LNCaP clone FGC (cell line): ENCODE measurements at regions not wholly inside any gene's neighbourhood (a gene's known extent, or its start where the extent isn't known, plus 50 kb on each side); places are given as distances from the start of the nearest gene placed in this dataset.
A peak's percentile ranks its signal among the peaks of the same experiment; 100 is the strongest.

Experiments
- DNase-seq: peaks from one replicate; pipeline ENCODE4 v3.0.0-alpha.2; 2011; ENCODE audit warnings: low read depth
- H3K4me3 ChIP-seq: 2 replicates; pipeline ENCODE4 v1.5.1; 2011; ENCODE audit warnings: mild to moderate bottlenecking, low read depth, low read length, control low read depth
- TF ChIP-seq, protein P1 (sequence below): IDR thresholded peaks from 2 replicates; pipeline ENCODE4 v1.5.1; 2012; ENCODE audit warnings: mild to moderate bottlenecking; ENCODE audit not compliant: control insufficient read depth, insufficient read depth; ENCODE audit errors: extremely low read depth

DNA sequence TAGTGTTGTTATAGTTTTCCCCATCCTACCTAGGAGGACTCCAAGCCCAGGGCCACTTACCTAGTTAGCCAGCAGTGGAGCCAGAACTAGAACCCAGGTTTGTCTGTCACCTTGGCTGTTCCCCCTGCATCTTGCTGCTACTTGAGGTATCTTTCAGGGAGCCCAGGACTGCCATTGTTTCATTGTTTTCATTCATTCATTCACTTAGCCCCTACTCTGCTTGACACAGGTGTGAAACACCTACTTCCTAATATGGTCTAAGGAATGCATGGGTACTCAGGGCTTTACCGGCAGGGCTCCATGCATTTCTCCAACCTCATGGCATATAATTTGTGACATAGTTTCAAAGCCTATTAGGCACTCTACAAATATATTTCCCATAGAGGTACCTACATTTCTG is 266.6 kb upstream of the TPM1 start:
- no peak for DNase-seq
- TF ChIP-seq, protein P1, sequence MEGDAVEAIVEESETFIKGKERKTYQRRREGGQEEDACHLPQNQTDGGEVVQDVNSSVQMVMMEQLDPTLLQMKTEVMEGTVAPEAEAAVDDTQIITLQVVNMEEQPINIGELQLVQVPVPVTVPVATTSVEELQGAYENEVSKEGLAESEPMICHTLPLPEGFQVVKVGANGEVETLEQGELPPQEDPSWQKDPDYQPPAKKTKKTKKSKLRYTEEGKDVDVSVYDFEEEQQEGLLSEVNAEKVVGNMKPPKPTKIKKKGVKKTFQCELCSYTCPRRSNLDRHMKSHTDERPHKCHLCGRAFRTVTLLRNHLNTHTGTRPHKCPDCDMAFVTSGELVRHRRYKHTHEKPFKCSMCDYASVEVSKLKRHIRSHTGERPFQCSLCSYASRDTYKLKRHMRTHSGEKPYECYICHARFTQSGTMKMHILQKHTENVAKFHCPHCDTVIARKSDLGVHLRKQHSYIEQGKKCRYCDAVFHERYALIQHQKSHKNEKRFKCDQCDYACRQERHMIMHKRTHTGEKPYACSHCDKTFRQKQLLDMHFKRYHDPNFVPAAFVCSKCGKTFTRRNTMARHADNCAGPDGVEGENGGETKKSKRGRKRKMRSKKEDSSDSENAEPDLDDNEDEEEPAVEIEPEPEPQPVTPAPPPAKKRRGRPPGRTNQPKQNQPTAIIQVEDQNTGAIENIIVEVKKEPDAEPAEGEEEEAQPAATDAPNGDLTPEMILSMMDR, result no peak
- H3K4me3 ChIP-seq, result no peak overlapping the region

DNA sequence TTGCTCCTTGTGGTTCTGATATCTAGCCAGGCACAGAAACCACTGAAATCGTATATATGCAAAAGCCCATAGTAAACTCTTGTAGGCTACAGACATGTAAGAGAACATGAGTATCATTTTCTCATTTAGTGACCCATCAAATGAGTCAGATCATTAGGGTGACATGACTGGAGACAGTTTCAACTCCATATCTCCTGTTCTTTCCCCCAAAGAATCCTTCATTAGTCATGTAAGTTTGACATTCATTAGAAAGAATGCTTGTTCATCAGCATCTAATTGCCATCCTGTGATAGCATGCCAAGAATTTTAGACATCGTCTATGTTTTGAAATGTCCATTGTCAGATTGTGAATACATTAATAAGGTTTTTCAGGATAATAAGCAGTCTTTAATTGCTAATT is 264.9 kb upstream of the TPM1 start:
- no peak for DNase-seq
- H3K4me3 ChIP-seq, result no peak overlapping the region
- TF ChIP-seq, protein P1, result no peak

DNA sequence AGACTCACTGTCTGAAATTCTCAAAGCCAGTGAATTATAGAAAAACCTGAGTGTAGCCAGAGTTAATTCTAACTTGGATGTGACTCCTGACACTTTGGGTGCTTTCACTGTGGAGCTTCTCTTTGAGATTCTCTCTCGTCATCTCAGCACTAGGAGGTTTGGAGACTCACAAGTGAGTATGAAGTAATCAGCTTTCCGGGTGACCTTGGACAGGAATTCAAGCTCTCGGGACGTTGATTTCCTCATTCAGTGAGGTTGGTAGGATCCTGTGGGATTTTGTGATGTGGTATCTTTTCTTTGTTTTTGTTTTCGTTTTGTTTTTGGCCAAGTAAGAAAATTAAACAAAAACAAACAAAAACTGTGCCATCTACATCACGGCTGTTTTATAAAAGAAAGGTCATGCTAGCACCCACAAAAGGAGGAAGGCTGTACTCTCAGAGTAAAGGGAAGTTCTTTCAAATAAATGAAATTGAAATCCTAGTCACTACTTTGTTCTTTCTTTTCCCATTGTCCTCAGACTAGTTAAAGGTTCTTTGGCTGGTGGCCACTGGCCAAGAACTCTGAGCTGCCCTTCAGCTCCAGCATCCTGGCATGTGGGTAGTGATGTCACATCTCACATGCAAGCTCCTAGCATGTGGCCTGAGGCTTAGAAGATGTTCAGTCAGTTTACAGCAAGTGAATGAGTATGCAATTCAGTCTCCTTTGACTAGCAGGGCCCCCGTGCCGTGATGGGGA is 263.3 kb upstream of the TPM1 start:
- TF ChIP-seq, protein P1, result no peak
- no peak for DNase-seq
- H3K4me3 ChIP-seq, result no peak overlapping the region

DNA sequence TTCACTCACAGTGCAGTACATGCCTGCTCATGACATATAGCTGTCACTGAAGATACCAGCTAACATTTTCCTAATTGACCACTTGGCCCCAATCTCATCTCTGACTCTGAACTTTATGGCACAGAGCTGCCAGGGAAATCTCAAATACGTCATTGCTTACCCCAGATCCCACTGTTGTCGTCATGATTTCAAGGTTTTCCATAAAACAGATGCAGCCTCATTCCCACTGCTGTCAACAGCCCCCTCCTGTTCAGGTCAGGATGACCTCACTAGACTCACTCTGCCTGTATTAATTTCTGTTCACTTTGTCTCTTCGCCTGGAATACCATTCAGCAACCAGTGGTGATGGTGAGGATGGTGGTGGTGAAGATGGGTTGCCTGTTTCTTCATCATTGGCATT is 262.6 kb upstream of the TPM1 start:
- H3K4me3 ChIP-seq, result no peak overlapping the region
- DNase-seq, result no peak
- TF ChIP-seq, protein P1, result no peak

DNA sequence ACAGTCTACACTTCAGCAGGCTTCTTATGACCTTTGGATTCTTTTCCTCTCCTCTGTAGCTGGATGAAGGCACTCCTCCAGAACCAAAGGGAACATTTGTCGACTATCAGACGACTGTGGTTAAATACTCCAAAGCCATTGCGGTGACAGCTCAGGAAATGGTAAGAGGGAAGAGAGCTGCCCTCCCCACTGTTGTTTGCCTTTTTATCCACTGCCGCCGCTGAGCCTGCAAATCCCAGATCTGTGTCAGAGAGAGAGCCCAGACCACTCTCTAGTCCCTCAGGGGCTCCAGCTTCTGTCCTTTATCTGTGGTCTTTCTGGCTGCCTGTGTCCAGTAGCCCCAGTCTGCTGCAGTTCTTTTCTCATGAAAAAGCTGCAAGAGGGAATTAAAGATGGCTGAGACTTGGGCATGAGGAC is 261.5 kb upstream of the TPM1 start:
- TF ChIP-seq, protein P1, result no peak
- no peak overlapping the region for H3K4me3 ChIP-seq
- no peak for DNase-seq

DNA sequence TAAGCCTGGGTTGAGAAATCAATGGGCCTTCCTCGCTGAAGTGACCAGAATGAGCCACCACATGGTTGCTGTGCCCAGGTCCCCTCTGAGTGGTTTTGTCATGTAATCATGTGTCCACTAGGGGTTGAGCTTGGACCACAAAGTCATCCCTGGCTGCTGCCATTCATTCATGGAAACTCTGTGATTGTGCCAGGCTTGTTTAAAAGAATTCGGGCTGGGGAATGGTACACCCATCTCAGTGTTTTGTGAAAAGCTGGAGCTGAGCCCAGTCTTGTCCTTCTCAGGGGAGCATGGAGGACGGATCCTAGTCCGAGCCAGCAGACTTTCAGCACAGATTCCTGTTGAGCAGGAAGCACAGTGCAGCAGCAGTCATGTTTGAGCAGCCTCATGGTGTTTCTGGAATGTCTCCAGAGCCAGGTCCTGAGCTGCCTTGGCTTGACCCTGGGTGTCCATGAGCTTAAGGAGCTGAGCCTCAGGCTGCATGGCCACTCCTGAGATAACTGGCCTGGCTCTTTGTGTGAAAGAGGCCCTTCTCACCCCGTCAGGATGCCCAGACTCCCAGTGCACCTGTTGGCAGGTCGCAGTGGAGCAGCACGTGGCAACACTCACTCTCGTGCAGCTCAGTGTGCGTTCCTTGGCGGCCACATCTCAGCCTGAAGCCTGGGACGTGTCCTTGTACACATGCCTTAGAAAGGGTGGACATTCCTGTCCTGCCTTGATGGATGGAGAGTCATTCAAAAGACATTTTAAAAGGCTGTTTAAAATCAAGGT is 260.3 kb upstream of the TPM1 start:
- no peak overlapping the region for H3K4me3 ChIP-seq
- peak; percentile 80 for DNase-seq
- TF ChIP-seq, protein P1, result peak; percentile 84
